ENCODE measurements at regions not wholly inside any gene's neighbourhood (a gene's known extent, or its start where the extent isn't known, plus 50 kb on each side); places are given as distances from the start of the nearest gene placed in this dataset.

DNA sequence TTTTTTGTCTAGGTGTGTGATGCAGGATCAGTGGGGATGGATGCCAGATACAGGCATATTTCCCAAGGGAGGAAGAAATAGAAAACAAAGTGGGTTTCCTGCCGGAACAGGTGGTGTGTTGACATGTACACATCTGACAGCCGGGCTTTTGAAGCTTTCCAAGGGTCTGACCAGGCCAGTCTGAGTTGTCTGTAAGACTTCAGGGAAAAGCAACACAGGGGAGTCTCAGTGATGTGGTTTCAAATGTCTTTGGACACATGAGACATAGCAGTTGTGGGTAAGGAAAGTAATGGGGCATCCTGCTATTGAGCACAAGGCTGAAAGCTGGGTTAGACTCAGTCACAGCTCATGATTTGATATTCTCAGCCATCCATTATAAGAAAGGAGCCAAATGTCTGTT is 274.9 kb downstream of the PIK3R1 start:
- no peak for DNase-seq

- DNase-seq, result no peak
These were observed 279.2 kb downstream of the PIK3R1 start for GRCh38 chr5:68494771-68495170.

- DNase-seq, result no peak
These were observed 284.4 kb downstream of the PIK3R1 start for GRCh38 chr5:68499987-68500386.

DNA sequence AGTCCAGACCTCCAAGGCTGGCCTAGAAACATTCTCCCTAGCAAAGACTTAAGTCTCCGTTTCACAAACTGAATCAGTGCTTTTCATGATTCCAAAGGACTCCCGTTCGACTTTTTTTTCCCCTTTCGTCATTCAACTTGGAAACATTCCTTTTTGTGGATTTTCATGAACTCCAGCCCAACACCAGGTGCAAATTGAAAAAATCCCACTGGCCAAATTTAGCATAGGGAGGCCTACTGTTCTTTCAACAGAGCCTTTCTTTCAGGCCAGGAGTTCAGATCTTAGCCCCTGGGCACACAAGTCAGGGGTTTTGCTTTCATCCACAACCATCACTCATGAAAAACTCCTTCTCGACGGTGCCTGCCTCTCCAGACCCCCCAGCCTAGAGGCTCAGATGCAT is 285.3 kb downstream of the PIK3R1 start:
- DNase-seq, result no peak

- no peak for DNase-seq
These were observed 287.0 kb downstream of the PIK3R1 start for GRCh38 chr5:68502531-68502930.

DNA sequence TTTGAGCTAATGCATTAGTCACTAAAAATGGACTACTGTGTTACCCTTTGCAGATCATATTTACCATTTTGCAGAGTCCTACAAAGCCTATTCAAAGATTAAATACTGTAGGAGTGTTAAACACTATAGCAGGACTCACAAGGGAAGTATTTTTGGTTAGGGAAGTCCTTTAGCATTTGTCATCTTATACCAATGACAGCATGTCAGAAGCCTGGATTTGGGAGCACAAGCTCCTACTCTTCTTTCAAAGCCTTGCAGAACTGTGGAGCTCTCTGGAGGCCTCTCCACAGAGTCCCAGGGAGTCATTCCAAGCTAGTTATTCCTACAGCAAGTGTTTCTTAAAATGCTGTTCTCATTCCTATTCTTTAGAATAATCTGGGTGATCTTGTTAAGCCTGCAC is 288.8 kb downstream of the PIK3R1 start:
- DNase-seq, result no peak

GRCh38 chr5:68505917-68506860 is 290.6 kb downstream of the PIK3R1 start:
- no peak for DNase-seq

DNA sequence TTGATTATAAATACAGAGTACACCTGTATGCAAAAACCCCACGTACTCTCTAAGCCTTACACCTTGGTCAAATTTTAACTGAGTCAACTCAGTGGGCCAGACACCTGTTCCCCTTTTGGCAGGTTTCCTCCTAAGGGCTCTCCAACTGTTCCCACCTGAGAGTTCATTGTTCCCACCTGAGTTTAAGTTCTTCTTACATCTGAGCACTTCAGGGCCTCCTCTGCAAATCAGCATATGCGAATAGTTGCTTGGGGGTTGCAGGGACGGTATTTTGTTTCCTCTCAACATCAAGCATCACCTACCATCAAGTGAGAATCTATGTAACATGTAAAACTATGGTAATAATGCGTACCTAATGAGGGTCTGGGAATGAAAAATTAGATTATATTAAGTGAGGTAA is 300.0 kb downstream of the PIK3R1 start:
- peak; percentile 86 for DNase-seq

- DNase-seq, result no peak
These were observed 302.7 kb downstream of the PIK3R1 start for GRCh38 chr5:68518286-68518685.

DNA sequence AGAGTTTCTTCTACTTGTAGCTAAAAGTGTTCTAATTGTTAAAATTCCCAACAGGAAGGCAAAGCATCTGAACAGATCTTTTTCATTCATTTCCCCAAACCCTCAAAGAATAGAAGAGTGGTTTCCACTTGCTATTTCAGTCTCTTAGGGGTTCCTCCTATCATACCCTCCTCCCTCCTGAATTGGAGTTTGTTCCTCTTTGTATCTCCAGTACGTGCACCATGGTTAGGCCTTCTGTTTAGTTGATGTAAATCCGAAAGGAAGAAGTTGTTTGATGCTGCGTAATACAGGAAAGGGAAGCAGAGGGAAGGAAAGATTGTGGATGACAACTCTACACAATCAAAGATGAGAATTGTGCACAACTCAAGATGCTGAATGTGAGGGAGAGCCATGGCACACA is 303.6 kb downstream of the PIK3R1 start:
- no peak for DNase-seq

DNA sequence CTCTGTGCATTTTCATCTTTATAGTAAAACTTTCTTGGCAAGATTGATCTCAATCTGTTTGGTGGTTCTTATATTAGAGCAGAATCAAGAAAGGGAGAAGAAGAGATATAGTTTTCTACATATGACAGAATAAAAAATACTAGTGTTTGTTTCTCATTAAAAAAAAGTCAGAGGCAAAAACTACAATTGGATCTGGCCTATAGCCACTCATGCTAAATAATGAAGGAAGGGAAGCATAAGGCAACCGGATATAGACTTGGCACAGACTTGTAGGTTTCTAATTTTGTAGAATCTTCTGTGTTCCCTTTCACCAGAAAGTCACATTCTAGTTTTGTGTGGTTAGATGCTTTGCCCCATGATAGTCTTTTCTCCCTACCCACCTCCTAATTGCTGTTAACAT is 306.2 kb downstream of the PIK3R1 start:
- no peak for DNase-seq

GRCh38 chr5:68522863-68523262 is 307.3 kb downstream of the PIK3R1 start:
- no peak for DNase-seq

- peak; percentile 17 for DNase-seq
These were observed 313.3 kb downstream of the PIK3R1 start for GRCh38 chr5:68528821-68529273.

DNA sequence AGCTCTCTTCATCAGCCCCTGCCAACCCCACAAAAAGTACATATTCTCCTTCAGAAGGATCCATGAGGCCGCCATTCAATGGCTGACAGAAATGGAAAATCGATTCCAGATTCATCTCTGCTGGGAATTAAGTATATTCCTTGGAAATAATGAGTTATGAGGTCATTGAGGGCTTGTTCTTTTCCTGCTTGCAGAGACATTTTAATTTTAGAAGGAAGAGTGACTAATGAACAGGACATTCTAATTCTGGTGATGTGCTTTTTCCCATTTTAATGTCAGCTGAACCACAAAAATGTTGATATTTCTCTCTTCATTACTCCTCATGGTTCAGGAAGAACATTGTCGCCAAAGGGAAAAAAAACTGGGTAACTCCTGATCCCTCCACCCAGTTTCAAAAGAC is 314.0 kb downstream of the PIK3R1 start:
- no peak for DNase-seq

GRCh38 chr5:68531970-68532369 is 316.4 kb downstream of the PIK3R1 start:
- DNase-seq, result no peak

- DNase-seq, result no peak
These were observed 317.5 kb downstream of the PIK3R1 start for GRCh38 chr5:68533051-68533450.

DNA sequence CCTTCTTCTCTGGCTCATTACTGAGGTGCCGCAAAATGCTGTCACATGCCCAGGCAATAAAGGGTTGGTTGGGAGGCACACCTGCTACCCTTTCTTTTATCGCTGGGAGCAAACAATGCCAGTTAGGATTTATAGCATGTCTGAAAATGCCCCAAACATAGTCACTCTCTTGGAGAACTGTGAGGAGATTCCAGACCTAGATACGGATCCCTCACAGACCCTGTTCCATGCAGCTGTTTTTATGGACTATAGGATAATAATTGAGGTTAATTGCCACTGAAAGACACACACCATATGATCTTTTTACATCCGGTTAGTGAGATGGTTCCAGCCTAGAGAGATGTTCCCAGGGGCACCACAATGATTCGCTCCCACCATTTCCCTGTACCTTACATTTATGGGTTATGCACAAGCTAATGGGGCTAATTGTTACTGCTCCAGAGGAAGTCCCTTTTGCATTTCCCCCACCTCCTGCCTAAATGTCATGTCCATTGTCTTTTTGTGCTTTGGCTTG is 318.1 kb downstream of the PIK3R1 start:
- DNase-seq, result peak; percentile 77

DNA sequence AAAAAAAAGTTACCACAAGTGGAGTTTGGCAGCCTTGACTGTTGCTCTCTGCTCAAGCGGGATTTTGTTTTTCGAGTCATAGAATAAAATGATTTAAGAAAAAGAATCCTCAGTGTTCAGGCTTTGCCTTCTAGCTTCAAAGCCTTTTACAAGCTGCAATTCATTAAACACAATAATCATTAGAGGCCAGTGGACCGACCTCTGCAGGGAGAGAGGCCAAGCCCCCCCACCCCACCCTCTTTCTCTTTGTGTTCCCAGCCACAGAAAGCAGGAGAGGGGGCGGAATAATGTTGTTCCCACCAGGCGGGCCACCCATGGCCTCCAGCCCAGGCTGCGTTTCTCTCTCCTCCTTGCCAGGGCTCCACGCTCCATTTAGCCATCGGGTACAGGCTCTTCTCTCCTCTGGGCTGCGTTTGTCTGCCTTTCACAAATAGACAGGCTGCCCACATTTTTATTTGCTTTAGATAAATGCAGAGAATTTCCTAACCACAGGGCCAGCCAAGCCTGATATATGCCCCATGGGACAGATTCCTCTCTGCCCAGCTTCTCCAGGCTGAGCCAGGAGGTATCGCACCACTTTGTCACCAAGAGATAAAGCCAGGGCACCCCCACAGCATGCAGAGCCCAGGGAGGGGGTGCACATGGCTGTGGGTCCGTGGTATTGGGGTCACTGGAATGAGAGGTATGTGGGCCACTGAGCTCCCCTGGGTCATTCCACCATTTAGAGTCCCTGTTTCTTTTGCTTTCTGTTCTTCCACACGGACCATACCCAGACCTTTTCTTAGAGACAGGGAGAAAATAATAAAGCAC is 318.8 kb downstream of the PIK3R1 start:
- DNase-seq, result peak; percentile 92

GRCh38 chr5:68534956-68535520 is 319.5 kb downstream of the PIK3R1 start:
- DNase-seq, result no peak

- DNase-seq, result no peak
These were observed 323.4 kb downstream of the PIK3R1 start for GRCh38 chr5:68538814-68539420.

- no peak for DNase-seq
These were observed 325.4 kb downstream of the PIK3R1 start for GRCh38 chr5:68540798-68541590.

- no peak for DNase-seq
These were observed 326.7 kb downstream of the PIK3R1 start for GRCh38 chr5:68542207-68542606.
